ENCODE measurements at regions not wholly inside any gene's neighbourhood (a gene's known extent, or its start where the extent isn't known, plus 50 kb on each side); places are given as distances from the start of the nearest gene placed in this dataset.

GRCh38 chr4:45539142-45539814 lies 584.6 kb downstream of the GABRG1 start:
- Histone ChIP-seq H3K4me3 (replicated peaks; ENCODE audit: insufficient read depth, low read length) (no peak overlapping the region), H3K27me3 (ENCODE audit: insufficient read depth, poor library complexity, severe bottlenecking) (no peaks in the 10 kb centered on the region), H3K27ac (replicated peaks) (no peak overlapping the region)
- no peak for TF ChIP-seq GABPA (IDR thresholded peaks at IDR 0.05; ENCODE audit: low read depth)
- no peak for TF ChIP-seq POLR2AphosphoS5 (IDR thresholded peaks at IDR 0.05; ENCODE audit: low read depth)
- no peak for TF ChIP-seq REST (IDR thresholded peaks at IDR 0.05; ENCODE audit: insufficient replicate concordance, low read depth)
- no peak for TF ChIP-seq SPI1 (IDR thresholded peaks at IDR 0.05; ENCODE audit: borderline replicate concordance, low read depth)
- no peak for TF ChIP-seq CTCF (IDR thresholded peaks at IDR 0.05; ENCODE audit: insufficient read depth, low read length)
- no peak for DNase-seq (ENCODE audit: low read depth in 1 of 2, low spot score in 1 of 2)

GRCh38 chr4:45530498-45530897 lies 593.4 kb downstream of the GABRG1 start:
- no peak overlapping the region for H3K4me3 ChIP-seq (replicated peaks; ENCODE audit: insufficient read depth, low read length)
- no peak for DNase-seq (ENCODE audit: low read depth in 1 of 2, low spot score in 1 of 2)
- no peak for TF ChIP-seq POLR2AphosphoS5 (IDR thresholded peaks at IDR 0.05; ENCODE audit: low read depth)
- no peaks in the 10 kb centered on the region for H3K27me3 ChIP-seq (ENCODE audit: insufficient read depth, poor library complexity, severe bottlenecking)
- no peak overlapping the region for H3K27ac ChIP-seq (replicated peaks)

GRCh38 chr4:45527160-45527559 lies 596.7 kb downstream of the GABRG1 start:
- TF ChIP-seq GABPA (IDR thresholded peaks at IDR 0.05; ENCODE audit: low read depth) (no peak), SPI1 (IDR thresholded peaks at IDR 0.05; ENCODE audit: borderline replicate concordance, low read depth) (no peak), POLR2AphosphoS5 (IDR thresholded peaks at IDR 0.05; ENCODE audit: low read depth) (no peak)
- no peak overlapping the region for H3K4me3 ChIP-seq (replicated peaks; ENCODE audit: insufficient read depth, low read length)
- no peak for DNase-seq (ENCODE audit: low read depth in 1 of 2, low spot score in 1 of 2)
- no peak overlapping the region for H3K27ac ChIP-seq (replicated peaks)
- H3K27me3 ChIP-seq (ENCODE audit: insufficient read depth, poor library complexity, severe bottlenecking), result no peaks in the 10 kb centered on the region

- no peaks in the 10 kb centered on the region for H3K27me3 ChIP-seq (ENCODE audit: insufficient read depth, poor library complexity, severe bottlenecking)
- H3K4me3 ChIP-seq (replicated peaks; ENCODE audit: insufficient read depth, low read length), result no peak overlapping the region
- TF ChIP-seq POLR2AphosphoS5 (IDR thresholded peaks at IDR 0.05; ENCODE audit: low read depth), result no peak
- no peak for TF ChIP-seq CTCF (IDR thresholded peaks at IDR 0.05; ENCODE audit: insufficient read depth, low read length)
- TF ChIP-seq GABPA (IDR thresholded peaks at IDR 0.05; ENCODE audit: low read depth), result no peak
- TF ChIP-seq REST (IDR thresholded peaks at IDR 0.05; ENCODE audit: insufficient replicate concordance, low read depth), result no peak
- H3K27ac ChIP-seq (replicated peaks), result no peak overlapping the region
- DNase-seq (ENCODE audit: low read depth in 1 of 2, low spot score in 1 of 2), result no peak
Observed at GRCh38 chr4:45518832-45519231, 605.0 kb downstream of the GABRG1 start.

GRCh38 chr4:45502471-45502870 lies 621.4 kb downstream of the GABRG1 start:
- DNase-seq (ENCODE audit: low read depth in 1 of 2, low spot score in 1 of 2), result no peak
- no peak for TF ChIP-seq GABPA (IDR thresholded peaks at IDR 0.05; ENCODE audit: low read depth)
- no peak for TF ChIP-seq CTCF (IDR thresholded peaks at IDR 0.05; ENCODE audit: insufficient read depth, low read length)
- no peak for TF ChIP-seq POLR2AphosphoS5 (IDR thresholded peaks at IDR 0.05; ENCODE audit: low read depth)
- Histone ChIP-seq H3K27me3 (ENCODE audit: insufficient read depth, poor library complexity, severe bottlenecking) (no peaks in the 10 kb centered on the region), H3K4me3 (replicated peaks; ENCODE audit: insufficient read depth, low read length) (no peak overlapping the region), H3K27ac (replicated peaks) (no peak overlapping the region)
